OCI-LY7 (cell line): ENCODE measurements at regions not wholly inside any gene's neighbourhood (a gene's known extent, or its start where the extent isn't known, plus 50 kb on each side); places are given as distances from the start of the nearest gene placed in this dataset.
"Not testable (repeated sequence)": the region's sequence is repeated elsewhere in the genome, so short reads cannot be mapped to it uniquely, and the experiment has no call there.

Experiments used
- BruUV-seq: library from RNA; stranded (reverse); fragments of 400-500 nt; replicated peaks from 2 replicates; lab custom pipeline; 2021; lab: Mats Ljungman, UMichigan
- CTCF ChIA-PET: fragments of 300-600 bp; sonication (Branson Sonifier 250); formaldehyde crosslinking; loops from one replicate; lab custom pipeline; 2022; ENCODE audit warnings: antibody characterized with exemption; ENCODE audit not compliant: unreplicated experiment; lab: Charles Lee
- POLR2A ChIA-PET: fragments of 300-600 bp; sonication (Branson Sonifier 250); formaldehyde crosslinking; loops from one replicate; lab custom pipeline; 2022; ENCODE audit warnings: antibody characterized with exemption; lab: Charles Lee
- DNase-seq: peaks from one replicate; pipeline ENCODE4 v3.0.0-alpha.2; 2015; ENCODE audit warnings: low spot score
- H2AFZ ChIP-seq: fragments of 200-600 bp; sonication (generic), shearing (Covaris generic); 2 replicates; pipeline ENCODE4 v1.6.1; 2014; ENCODE audit warnings: mild to moderate bottlenecking, antibody characterized with exemption, low read length, moderate library complexity
- H3K27ac ChIP-seq: fragments of 200-600 bp; sonication (generic); 2 replicates; pipeline ENCODE4 v1.5.1; 2014; ENCODE audit warnings: mixed run types, low read depth, mild to moderate bottlenecking, moderate library complexity, low read length, inconsistent platforms; ENCODE audit not compliant: poor library complexity, severe bottlenecking
- H3K36me3 ChIP-seq: fragments of 200-600 bp; sonication (generic); 2 replicates; pipeline ENCODE4 v1.6.1; 2014; ENCODE audit warnings: mild to moderate bottlenecking, antibody characterized with exemption, low read length, moderate library complexity, mixed read lengths; ENCODE audit not compliant: insufficient read depth
- H3K4me1 ChIP-seq: fragments of 200-600 bp; sonication (generic); 2 replicates; pipeline ENCODE4 v1.5.1; 2014; ENCODE audit warnings: mild to moderate bottlenecking, low read length; ENCODE audit not compliant: insufficient read depth, poor library complexity, severe bottlenecking
- H3K4me2 ChIP-seq: fragments of 200-600 bp; sonication (generic); 2 replicates; pipeline ENCODE4 v1.6.1; 2014; ENCODE audit warnings: mild to moderate bottlenecking, low read length
- H3K4me3 ChIP-seq: fragments of 200-600 bp; sonication (generic); 2 replicates; pipeline ENCODE4 v1.5.1; 2014; ENCODE audit warnings: mild to moderate bottlenecking, low read depth, low read length; ENCODE audit not compliant: poor library complexity, severe bottlenecking
- H3K79me2 ChIP-seq: fragments of 200-600 bp; sonication (generic); 2 replicates; pipeline ENCODE4 v1.6.1; 2016; ENCODE audit warnings: low read depth, mild to moderate bottlenecking, low read length, moderate library complexity, mixed read lengths; ENCODE audit not compliant: insufficient read depth
- H3K9me2 ChIP-seq: fragments of 200-600 bp; sonication (generic); 2 replicates; pipeline ENCODE4 v1.6.1; 2016; ENCODE audit warnings: mild to moderate bottlenecking, low read length, mixed read lengths; ENCODE audit not compliant: insufficient read depth
- H3K9me3 ChIP-seq: fragments of 200-600 bp; sonication (generic); 2 replicates; pipeline ENCODE4 v1.6.1; 2014; ENCODE audit warnings: mild to moderate bottlenecking, mixed run types, low read length, mixed read lengths
- H4K20me1 ChIP-seq: fragments of 200-600 bp; sonication (generic); 2 replicates; pipeline ENCODE4 v1.6.1; 2014; ENCODE audit warnings: mild to moderate bottlenecking, antibody characterized with exemption, low read length, moderate library complexity, mixed read lengths; ENCODE audit not compliant: insufficient read depth
- EZH2phosphoT487 ChIP-seq: fragments of 200-600 bp; sonication (generic); IDR thresholded peaks from 2 replicates; pipeline ENCODE4 v1.6.1; 2018; ENCODE audit warnings: low read depth, borderline replicate concordance, mild to moderate bottlenecking, mixed run types, antibody characterized with exemption, low read length, moderate library complexity, mixed read lengths
- intact Hi-C: fragments of 100-400 bp; cut with micrococcal nuclease; formaldehyde crosslinking; loops from one replicate; pipeline ENCODE4 v1.10.0; 2022; ENCODE audit not compliant: unreplicated experiment
- TF ChIP-seq, protein P1 (sequence below): fragments of 200-600 bp; sonication (generic); conservative IDR thresholded peaks from 2 replicates; pipeline ENCODE4 v1.5.1; 2014; ENCODE audit warnings: mild to moderate bottlenecking, antibody characterized with exemption, low read length, moderate library complexity, mixed read lengths

DNA sequence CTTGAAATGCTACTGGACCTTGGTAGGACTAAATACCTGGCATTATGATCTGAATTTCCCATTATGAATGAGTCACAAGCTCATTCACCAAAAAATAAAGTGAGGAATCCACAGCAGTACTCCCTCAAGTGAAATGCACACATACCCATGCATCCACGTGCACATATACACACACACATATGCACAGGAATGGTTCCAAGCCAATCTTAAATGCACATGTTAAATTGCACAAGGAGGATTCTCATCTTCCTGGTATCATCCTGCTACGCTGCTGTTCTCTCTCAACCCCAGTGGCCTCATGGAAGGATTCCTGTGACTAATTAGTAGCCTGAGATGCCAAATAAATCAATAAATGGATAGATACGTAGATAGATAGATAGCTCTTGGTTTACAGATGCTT is 132.1 kb upstream of the KLF12 start:
- intact Hi-C loops = no loop called here
- no peak for DNase-seq
- H3K36me3 ChIP-seq = no peaks in the 10 kb centered on the region
- ChIA-PET CTCF (no interaction called here), POLR2A (interaction anchor here (0.6 to 1.2 kb wide), 2 partner anchors 13 to 1475 kb away, joined by 3 read pairs; no protein-coding TSS in a partner anchor)
- H3K4me2 ChIP-seq = no peak overlapping the region
- H3K79me2 ChIP-seq = no peaks in the 10 kb centered on the region
- H3K4me1 ChIP-seq = no peaks in the 10 kb centered on the region
- H3K9me2 ChIP-seq = no peaks in the 10 kb centered on the region
- H3K9me3 ChIP-seq = no peaks in the 10 kb centered on the region
- H3K27ac ChIP-seq = no peak overlapping the region
- H3K4me3 ChIP-seq = no peak overlapping the region
- no peak for TF ChIP-seq EZH2phosphoT487
- TF ChIP-seq, protein P1, sequence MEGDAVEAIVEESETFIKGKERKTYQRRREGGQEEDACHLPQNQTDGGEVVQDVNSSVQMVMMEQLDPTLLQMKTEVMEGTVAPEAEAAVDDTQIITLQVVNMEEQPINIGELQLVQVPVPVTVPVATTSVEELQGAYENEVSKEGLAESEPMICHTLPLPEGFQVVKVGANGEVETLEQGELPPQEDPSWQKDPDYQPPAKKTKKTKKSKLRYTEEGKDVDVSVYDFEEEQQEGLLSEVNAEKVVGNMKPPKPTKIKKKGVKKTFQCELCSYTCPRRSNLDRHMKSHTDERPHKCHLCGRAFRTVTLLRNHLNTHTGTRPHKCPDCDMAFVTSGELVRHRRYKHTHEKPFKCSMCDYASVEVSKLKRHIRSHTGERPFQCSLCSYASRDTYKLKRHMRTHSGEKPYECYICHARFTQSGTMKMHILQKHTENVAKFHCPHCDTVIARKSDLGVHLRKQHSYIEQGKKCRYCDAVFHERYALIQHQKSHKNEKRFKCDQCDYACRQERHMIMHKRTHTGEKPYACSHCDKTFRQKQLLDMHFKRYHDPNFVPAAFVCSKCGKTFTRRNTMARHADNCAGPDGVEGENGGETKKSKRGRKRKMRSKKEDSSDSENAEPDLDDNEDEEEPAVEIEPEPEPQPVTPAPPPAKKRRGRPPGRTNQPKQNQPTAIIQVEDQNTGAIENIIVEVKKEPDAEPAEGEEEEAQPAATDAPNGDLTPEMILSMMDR = no peak
- no TSS peak for BruUV-seq
- no peaks in the 10 kb centered on the region for H4K20me1 ChIP-seq
- no peak overlapping the region for H2AFZ ChIP-seq

DNA sequence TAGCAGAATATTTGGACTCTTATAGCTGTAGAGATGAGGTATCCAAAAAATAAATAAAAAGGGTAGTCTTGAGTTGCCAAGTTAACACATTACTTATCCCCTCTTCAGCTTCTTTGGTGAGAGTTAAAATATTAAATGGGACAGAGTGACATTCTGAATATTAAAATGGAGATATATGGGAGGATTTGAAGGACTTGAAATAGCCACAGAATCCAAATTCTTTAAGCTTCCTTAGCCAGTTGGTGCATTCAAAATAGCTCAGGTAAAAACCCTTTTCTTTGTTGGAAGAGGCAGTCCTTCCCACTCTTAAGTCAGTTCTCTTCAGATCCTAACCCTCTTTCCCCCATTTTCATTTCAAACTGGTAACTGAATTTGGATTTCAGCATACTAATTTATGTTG is 130.1 kb upstream of the KLF12 start:
- H3K36me3 ChIP-seq = no peaks in the 10 kb centered on the region
- no peak overlapping the region for H2AFZ ChIP-seq
- intact Hi-C loops = no loop called here
- DNase-seq = no peak
- no peak overlapping the region for H3K4me3 ChIP-seq
- no peaks in the 10 kb centered on the region for H3K9me2 ChIP-seq
- H3K4me1 ChIP-seq = no peaks in the 10 kb centered on the region
- POLR2A ChIA-PET = interaction anchor here (1.5 kb wide), 1 partner anchor 11 kb away, joined by 4 read pairs; no protein-coding TSS in a partner anchor
- no TSS peak for BruUV-seq
- TF ChIP-seq, protein P1 = no peak
- TF ChIP-seq EZH2phosphoT487 = no peak
- no peaks in the 10 kb centered on the region for H3K79me2 ChIP-seq
- no peaks in the 10 kb centered on the region for H3K9me3 ChIP-seq
- no peak overlapping the region for H3K4me2 ChIP-seq
- no peak overlapping the region for H3K27ac ChIP-seq
- CTCF ChIA-PET = no interaction called here
- H4K20me1 ChIP-seq = no peaks in the 10 kb centered on the region

GRCh38 chr13:74260420-74260819 is 126.2 kb upstream of the KLF12 start:
- CTCF ChIA-PET, H2AFZ ChIP-seq, POLR2A ChIA-PET: not testable (repeated sequence)

More at GRCh38 chr13:74260420-74260819, 126.2 kb upstream of the KLF12 start:
- H3K79me2 ChIP-seq, DNase-seq, BruUV-seq, H3K4me3 ChIP-seq, H3K9me3 ChIP-seq, H3K9me2 ChIP-seq, intact Hi-C loops, H3K4me2 ChIP-seq, H3K36me3 ChIP-seq, H3K4me1 ChIP-seq, H4K20me1 ChIP-seq, H3K27ac ChIP-seq: not testable (repeated sequence)
